Hepatocyte (in vitro differentiated cells): ENCODE measurements at regions not wholly inside any gene's neighbourhood (a gene's known extent, or its start where the extent isn't known, plus 50 kb on each side); places are given as distances from the start of the nearest gene placed in this dataset.
A peak's percentile ranks its signal among the peaks of the same experiment; 100 is the strongest.
"Not testable (repeated sequence)": the region's sequence is repeated elsewhere in the genome, so short reads cannot be mapped to it uniquely, and the experiment has no call there.

Source experiments
- DNase-seq: peaks from one replicate; pipeline ENCODE4 v3.0.0-alpha.2; 2016; ENCODE audit warnings: low spot score
- H2AFZ ChIP-seq: fragments of 200-600 bp; sonication (generic); 2 replicates; pipeline ENCODE4 v1.6.0; 2016; ENCODE audit warnings: antibody characterized with exemption, mild to moderate bottlenecking
- H3K27ac ChIP-seq: fragments of 200-600 bp; sonication (generic); 2 replicates; pipeline ENCODE4 v1.5.1; 2016; ENCODE audit warnings: mild to moderate bottlenecking
- H3K27me3 ChIP-seq: fragments of 200-600 bp; sonication (generic); 2 replicates; pipeline ENCODE4 v1.6.1; 2016
- H3K36me3 ChIP-seq: fragments of 200-600 bp; sonication (generic); replicated peaks from 2 replicates; pipeline ENCODE4 v1.5.1; 2016; ENCODE audit warnings: low read depth; ENCODE audit not compliant: insufficient read depth
- H3K4me1 ChIP-seq: fragments of 200-600 bp; sonication (generic); 2 replicates; pipeline ENCODE4 v1.5.1; 2016; ENCODE audit warnings: mild to moderate bottlenecking, moderate library complexity; ENCODE audit not compliant: insufficient read depth
- H3K4me2 ChIP-seq: fragments of 200-600 bp; sonication (generic); 2 replicates; pipeline ENCODE4 v1.6.0; 2016
- H3K4me3 ChIP-seq: fragments of 200-600 bp; sonication (generic); 2 replicates; pipeline ENCODE4 v1.5.1; 2016; ENCODE audit warnings: mild to moderate bottlenecking
- H3K79me2 ChIP-seq: fragments of 200-600 bp; sonication (generic); 2 replicates; pipeline ENCODE4 v1.6.0; 2017; ENCODE audit warnings: mild to moderate bottlenecking
- H3K9me2 ChIP-seq: fragments of 200-600 bp; sonication (generic); replicated peaks from 2 replicates; pipeline ENCODE4 v1.6.0; 2017; ENCODE audit warnings: mild to moderate bottlenecking; ENCODE audit not compliant: insufficient read depth
- H3K9me3 ChIP-seq: fragments of 200-600 bp; sonication (generic); 2 replicates; pipeline ENCODE4 v1.5.1; 2016; ENCODE audit warnings: low read depth, mild to moderate bottlenecking
- H4K20me1 ChIP-seq: fragments of 200-600 bp; sonication (generic); 2 replicates; pipeline ENCODE4 v1.6.0; 2016; ENCODE audit warnings: mild to moderate bottlenecking; ENCODE audit not compliant: insufficient read depth, poor library complexity, severe bottlenecking
- CTCF ChIP-seq: fragments of 200-600 bp; sonication (generic); IDR thresholded peaks from 2 replicates; pipeline ENCODE4 v1.5.1; 2016; ENCODE audit warnings: antibody characterized with exemption, mild to moderate bottlenecking; ENCODE audit not compliant: poor library complexity
- EZH2 ChIP-seq: fragments of 200-600 bp; sonication (generic); IDR thresholded peaks from 2 replicates; pipeline ENCODE4 v1.6.1; 2016; ENCODE audit warnings: antibody characterized with exemption, mild to moderate bottlenecking, borderline replicate concordance
- EZH2phosphoT487 ChIP-seq: fragments of 200-600 bp; sonication (generic); IDR thresholded peaks from one replicate; pipeline ENCODE4 v1.6.1; 2018; ENCODE audit warnings: antibody characterized with exemption, mild to moderate bottlenecking, low read depth, moderate library complexity; ENCODE audit not compliant: unreplicated experiment, severe bottlenecking
- WGBS: methylation state at CpG from one replicate; pipeline ENCODE4 v1.1.6; 2016; ENCODE audit warnings: low lambda C conversion rate; ENCODE audit errors: missing lambda C conversion rate; 5-methylcytosine and 5-hydroxymethylcytosine counted together

DNA sequence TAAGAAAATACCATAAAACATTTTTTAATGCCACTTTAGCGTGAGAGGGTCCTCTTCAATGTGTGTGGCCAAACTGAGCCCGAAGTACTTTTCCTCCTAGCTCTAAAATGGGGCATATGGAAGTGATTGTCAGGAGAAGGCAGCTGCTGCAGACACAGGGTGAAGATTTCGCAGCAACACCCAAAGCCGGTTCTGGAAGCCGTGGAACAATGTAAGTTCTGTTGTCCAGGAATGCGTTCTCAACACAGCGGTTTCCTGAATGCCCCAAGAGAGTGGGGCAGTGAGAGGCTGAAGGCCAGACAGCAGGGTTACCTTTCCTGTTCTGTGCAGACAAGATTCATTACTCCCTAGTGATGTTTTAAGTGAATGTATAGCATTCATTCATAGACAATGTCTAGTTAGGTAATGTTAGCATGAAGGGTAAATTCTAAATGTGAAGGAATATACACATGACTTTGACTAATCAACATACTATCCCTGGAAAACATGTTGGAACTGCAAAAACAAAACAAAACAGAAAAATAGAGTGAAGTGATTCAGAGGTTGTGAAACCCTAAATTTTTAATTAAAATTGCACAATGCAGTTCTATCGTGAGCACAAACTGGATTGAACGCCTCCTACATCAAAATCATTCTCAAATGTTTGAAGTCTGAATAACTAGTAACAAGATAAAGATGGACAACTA, 197.0 kb upstream of the SEMA6A start:
- Histone ChIP-seq H3K4me3 (no peak overlapping the region), H3K36me3 (no peaks in the 10 kb centered on the region), H3K9me3 (no peaks in the 10 kb centered on the region), H2AFZ (no peak overlapping the region), H3K4me2 (peak overlapping the region; percentile 6), H4K20me1 (no peaks in the 10 kb centered on the region), H3K9me2 (no peaks in the 10 kb centered on the region), H3K27me3 (no peaks in the 10 kb centered on the region), H3K27ac (peak overlapping the region; percentile 57), H3K79me2 (no peaks in the 10 kb centered on the region), H3K4me1 (peaks cover 5% of the 10 kb centered on the region)
- 67% methylated on average over 9 of the region's 9 CpGs for WGBS
- DNase-seq = no peak
- TF ChIP-seq CTCF (no peak), EZH2 (no peak), EZH2phosphoT487 (no peak)

DNA sequence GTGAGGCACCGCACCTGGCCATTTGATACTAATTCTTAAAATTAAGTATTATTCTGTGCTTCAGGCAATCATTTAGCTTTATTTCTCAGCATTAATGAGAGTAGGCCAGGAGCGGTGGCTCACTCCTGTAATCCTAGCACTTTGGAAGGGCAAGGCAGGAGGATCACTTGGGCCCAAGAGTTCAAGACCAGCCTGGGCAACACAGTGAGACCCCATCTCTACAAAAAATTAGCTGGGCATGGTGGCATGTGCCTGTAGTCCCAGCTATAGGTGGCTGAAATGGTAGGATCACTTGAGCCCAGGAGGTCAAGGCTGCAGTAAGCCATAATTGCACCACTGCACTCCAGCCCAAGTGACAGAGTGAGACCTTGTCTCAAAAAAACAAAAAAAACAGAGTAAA, 195.3 kb upstream of the SEMA6A start:
- not testable (repeated sequence) for H3K27ac ChIP-seq, H3K9me3 ChIP-seq, H3K4me3 ChIP-seq, H3K4me2 ChIP-seq, DNase-seq, H3K36me3 ChIP-seq, H3K27me3 ChIP-seq, H3K9me2 ChIP-seq, H3K79me2 ChIP-seq, H2AFZ ChIP-seq, H4K20me1 ChIP-seq
- H3K4me1 ChIP-seq = peaks cover 10% of the 10 kb centered on the region
- 96% methylated on average over 2 of the region's 2 CpGs for WGBS

DNA sequence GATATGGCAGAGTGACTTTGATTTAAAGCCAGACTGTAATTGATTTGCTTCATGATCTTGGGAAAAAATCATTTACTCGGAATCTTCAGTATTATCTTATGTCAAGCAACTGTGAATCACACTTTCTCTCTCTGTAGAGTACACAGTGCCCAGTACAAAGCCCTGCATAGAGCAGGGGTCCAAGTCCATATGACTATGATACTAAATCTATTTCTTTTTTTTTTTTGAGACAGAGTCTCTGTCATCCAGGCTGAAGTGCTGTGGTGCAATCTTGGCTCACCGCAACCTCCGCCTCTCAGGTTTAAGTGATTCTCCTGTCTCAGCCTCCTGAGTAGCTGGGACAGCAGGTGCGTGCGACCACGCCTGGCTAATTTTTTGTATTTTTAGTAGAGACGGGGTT, 194.8 kb upstream of the SEMA6A start:
- H3K27me3 ChIP-seq = no peaks in the 10 kb centered on the region
- no peaks in the 10 kb centered on the region for H4K20me1 ChIP-seq
- H3K79me2 ChIP-seq = no peaks in the 10 kb centered on the region
- H3K36me3 ChIP-seq = no peaks in the 10 kb centered on the region
- no peak for DNase-seq
- peaks cover 10% of the 10 kb centered on the region for H3K4me1 ChIP-seq
- H3K4me3 ChIP-seq = no peak overlapping the region
- no peak overlapping the region for H3K27ac ChIP-seq
- WGBS = 95% methylated on average over 7 of the region's 7 CpGs
- H3K9me3 ChIP-seq = no peaks in the 10 kb centered on the region
- TF ChIP-seq EZH2phosphoT487 (no peak), CTCF (no peak), EZH2 (no peak)
- no peak overlapping the region for H3K4me2 ChIP-seq
- no peaks in the 10 kb centered on the region for H3K9me2 ChIP-seq
- H2AFZ ChIP-seq = no peak overlapping the region

DNA sequence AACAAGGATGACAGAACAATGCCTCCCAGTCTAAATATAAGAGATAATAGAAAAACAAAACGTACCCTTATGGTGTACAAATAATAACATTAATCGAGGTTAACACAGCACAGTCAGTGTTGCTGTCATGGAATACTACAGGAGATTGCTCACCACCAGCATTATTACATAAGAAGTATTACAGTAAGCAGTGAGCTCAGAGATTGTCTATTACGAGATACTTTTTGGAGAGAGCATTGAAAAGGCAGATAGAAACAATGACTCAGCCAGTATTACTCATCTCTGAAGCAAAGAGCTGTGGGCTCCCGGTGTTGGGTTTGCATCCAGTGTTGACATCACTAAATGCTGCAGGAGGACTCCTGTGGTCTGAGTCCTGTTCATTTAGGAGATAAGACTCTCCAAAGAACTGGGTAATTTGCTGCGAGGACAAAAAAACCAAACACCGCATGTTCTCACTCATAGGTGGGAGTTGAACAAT, 191.9 kb upstream of the SEMA6A start:
- H3K9me2 ChIP-seq = no peaks in the 10 kb centered on the region
- no peak for TF ChIP-seq EZH2
- TF ChIP-seq CTCF = no peak
- no peak for TF ChIP-seq EZH2phosphoT487
- WGBS = 49% methylated on average over 6 of the region's 6 CpGs
- H3K36me3 ChIP-seq = no peaks in the 10 kb centered on the region
- no peaks in the 10 kb centered on the region for H4K20me1 ChIP-seq
- no peak overlapping the region for H2AFZ ChIP-seq
- no peaks in the 10 kb centered on the region for H3K9me3 ChIP-seq
- H3K27ac ChIP-seq = no peak overlapping the region
- no peak overlapping the region for H3K4me3 ChIP-seq
- peak; percentile 73 for DNase-seq
- no peaks in the 10 kb centered on the region for H3K27me3 ChIP-seq
- H3K79me2 ChIP-seq = no peaks in the 10 kb centered on the region
- peaks cover 5% of the 10 kb centered on the region for H3K4me1 ChIP-seq
- H3K4me2 ChIP-seq = no peak overlapping the region
